ENCODE measurements at regions not wholly inside any gene's neighbourhood (a gene's known extent, or its start where the extent isn't known, plus 50 kb on each side); places are given as distances from the start of the nearest gene placed in this dataset.
A peak's percentile ranks its signal among the peaks of the same experiment; 100 is the strongest.

DNA sequence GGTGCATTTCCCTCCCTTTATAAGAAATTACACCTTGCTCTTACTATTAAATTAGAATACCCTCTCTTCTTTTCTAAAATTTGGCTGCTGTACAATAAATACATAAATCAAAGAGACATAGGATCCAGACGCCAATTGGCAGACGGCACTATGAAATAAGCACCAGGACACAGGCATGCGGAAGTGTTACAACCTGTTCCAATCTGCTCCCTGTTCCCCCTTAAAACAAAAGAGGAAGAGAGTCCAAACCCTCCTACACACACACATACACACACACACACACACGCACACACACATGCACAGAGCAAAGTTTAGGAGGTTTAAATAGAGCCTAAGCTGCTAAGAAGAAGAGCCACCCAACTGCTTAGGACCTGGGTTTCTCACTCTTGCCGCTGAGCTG is 75.6 kb upstream of the ZNF507 start:
- Histone ChIP-seq H3K9me3 (no peaks in the 10 kb centered on the region), H3K4me3 (no peak overlapping the region), H3K36me3 (no peaks in the 10 kb centered on the region), H3K4me1 (no peaks in the 10 kb centered on the region), H3K27me3 (peaks cover 6% of the 10 kb centered on the region), H3K27ac (no peak overlapping the region)
- no peak for TF ChIP-seq POLR2AphosphoS5 (IDR thresholded peaks at IDR 0.05)
- no peak for TF ChIP-seq CTCF (IDR thresholded peaks at IDR 0.05)
- TF ChIP-seq POLR2A (IDR thresholded peaks at IDR 0.05), result no peak
- TF ChIP-seq EP300 (IDR thresholded peaks at IDR 0.05; ENCODE audit: low read depth), result no peak
- in situ Hi-C loops (cut with MboI; ENCODE audit: low pct_ligation_motif_present in 1 of 4, low pct_unique_long_range_greater_than_20kb in 1 of 4, low sequenced_read_pairs in 3 of 4), result no loop called here
- DNase-seq, result no peak
- intact Hi-C loops (cut with DNase I; ENCODE audit: low total_unique reads), result no loop called here
- 46% methylated on average over 5 of the region's 5 CpGs; no CpG with 5 or more reads in 1 of the 2 donors for WGBS, 2 donors (ENCODE audit: low coverage in 1 of 2)

DNA sequence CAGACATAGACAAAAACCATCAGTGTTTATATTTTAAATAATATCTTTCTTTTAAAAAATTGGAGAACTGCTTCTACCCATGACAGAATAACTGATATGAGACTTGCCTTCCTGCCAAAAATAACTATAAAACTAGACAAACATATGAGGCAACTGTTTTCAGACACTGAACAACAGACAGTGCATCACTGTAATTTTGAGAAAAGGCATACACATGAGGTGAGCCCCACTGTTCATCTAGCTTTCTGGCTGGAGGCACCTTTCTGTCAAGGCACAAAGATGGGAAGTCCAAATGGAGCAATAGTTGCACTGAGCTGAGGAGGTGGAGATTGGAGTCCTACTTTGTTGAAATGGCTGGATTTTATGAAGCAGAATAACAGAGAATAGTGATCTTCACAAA is 71.9 kb upstream of the ZNF507 start:
- no peak for TF ChIP-seq POLR2A (IDR thresholded peaks at IDR 0.05)
- no peak for TF ChIP-seq EP300 (IDR thresholded peaks at IDR 0.05; ENCODE audit: low read depth)
- TF ChIP-seq CTCF (IDR thresholded peaks at IDR 0.05), result no peak
- TF ChIP-seq POLR2AphosphoS5 (IDR thresholded peaks at IDR 0.05), result no peak

DNA sequence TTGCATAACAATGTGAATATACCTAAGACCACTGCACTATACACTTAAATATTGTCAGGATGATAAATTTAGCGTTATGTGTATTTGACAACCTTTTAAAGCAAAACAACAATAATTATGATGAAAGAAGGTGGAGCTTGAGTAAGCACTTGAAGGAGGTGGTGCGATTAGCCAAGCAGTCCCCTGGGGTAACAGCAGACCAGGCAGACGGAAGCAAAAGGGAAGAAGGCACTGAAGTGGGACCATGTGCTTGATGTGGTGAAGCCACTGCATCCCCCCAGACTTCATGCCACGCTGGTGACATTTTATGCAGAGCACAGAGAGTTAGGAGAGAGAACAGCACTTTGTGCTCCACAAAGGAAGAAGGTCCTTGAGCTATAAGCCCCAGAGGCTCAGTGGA is 58.3 kb upstream of the ZNF507 start:
- 27 to 41% methylated on average over 2 to 4 of the region's 4 CpGs for WGBS, 2 donors (ENCODE audit: low coverage in 1 of 2)
- TF ChIP-seq CTCF (IDR thresholded peaks at IDR 0.05) (no peak), POLR2AphosphoS5 (IDR thresholded peaks at IDR 0.05) (no peak), POLR2A (IDR thresholded peaks at IDR 0.05) (no peak), EP300 (IDR thresholded peaks at IDR 0.05; ENCODE audit: low read depth) (no peak)
- in situ Hi-C loops (cut with MboI; ENCODE audit: low pct_ligation_motif_present in 1 of 4, low pct_unique_long_range_greater_than_20kb in 1 of 4, low sequenced_read_pairs in 3 of 4), result no loop called here
- peaks cover 7% of the 10 kb centered on the region for H3K27me3 ChIP-seq
- H3K4me1 ChIP-seq, result peaks cover 0 to 7% (median 2%) of the 10 kb centered on the region in 4 donors
- DNase-seq, result no peak
- no peaks in the 10 kb centered on the region for H3K9me3 ChIP-seq
- no peaks in the 10 kb centered on the region for H3K36me3 ChIP-seq
- no peak overlapping the region for H3K27ac ChIP-seq
- intact Hi-C loops (cut with DNase I; ENCODE audit: low total_unique reads), result loop anchor here (5.0 kb wide), 1 partner anchor 285 kb away; no protein-coding TSS in a partner anchor
- H3K4me3 ChIP-seq, result no peak overlapping the region

More for the DNA sequence above, 71.9 kb upstream of the ZNF507 start:
- H3K9me3 ChIP-seq, result no peaks in the 10 kb centered on the region
- intact Hi-C loops (cut with DNase I; ENCODE audit: low total_unique reads), result no loop called here
- DNase-seq, result no peak
- H3K27me3 ChIP-seq, result peaks cover 6% of the 10 kb centered on the region
- no peaks in the 10 kb centered on the region for H3K36me3 ChIP-seq
- H3K4me1 ChIP-seq, result no peaks in the 10 kb centered on the region
- in situ Hi-C loops (cut with MboI; ENCODE audit: low pct_ligation_motif_present in 1 of 4, low pct_unique_long_range_greater_than_20kb in 1 of 4, low sequenced_read_pairs in 3 of 4), result no loop called here
- H3K27ac ChIP-seq, result no peak overlapping the region
- no peak overlapping the region for H3K4me3 ChIP-seq

GRCh38 chr19:32287811-32288227 is 57.6 kb upstream of the ZNF507 start:
- intact Hi-C loops (cut with DNase I; ENCODE audit: low total_unique reads) (loop anchor here (5.0 kb wide), 1 partner anchor 284 kb away; no protein-coding TSS in a partner anchor), in situ Hi-C loops (cut with MboI; ENCODE audit: low pct_ligation_motif_present in 1 of 4, low pct_unique_long_range_greater_than_20kb in 1 of 4, low sequenced_read_pairs in 3 of 4) (no loop called here)
- Histone ChIP-seq H3K9me3 (no peaks in the 10 kb centered on the region), H3K4me3 (peak overlapping the region in 1 of 4 donors; percentile 20), H3K4me1 (peaks cover 0 to 7% (median 2%) of the 10 kb centered on the region in 4 donors), H3K36me3 (no peaks in the 10 kb centered on the region), H3K27me3 (peaks cover 7% of the 10 kb centered on the region), H3K27ac (no peak overlapping the region)
- WGBS, 2 donors (ENCODE audit: low coverage in 1 of 2), result 0 to 26% methylated on average over 1 to 12 of the region's 12 CpGs
- DNase-seq, result peak; percentile 74
- TF ChIP-seq POLR2A (IDR thresholded peaks at IDR 0.05) (no peak), CTCF (IDR thresholded peaks at IDR 0.05) (peak; percentile 38 to 52 (median 42))

Measured in transverse colon (tissue), 4 donors.